H1 (cell line): ENCODE measurements at regions not wholly inside any gene's neighbourhood (a gene's known extent, or its start where the extent isn't known, plus 50 kb on each side); places are given as distances from the start of the nearest gene placed in this dataset.

Source experiments
- CTCF ChIA-PET: fragments of 300-600 bp; sonication (Branson Sonifier 250); formaldehyde crosslinking; loops from one replicate; lab custom pipeline; 2021; ENCODE audit not compliant: partially characterized antibody; lab: Charles Lee
- POLR2A ChIA-PET: fragments of 300-600 bp; sonication (Branson Sonifier 250); formaldehyde crosslinking; loops from one replicate; lab custom pipeline; 2021; ENCODE audit warnings: inconsistent platforms; ENCODE audit not compliant: partially characterized antibody; lab: Charles Lee
- DNase-seq, 2 experiments: peaks; one replicate each; pipeline versions ENCODE4 v3.0.0 to v3.0.0-alpha.2; 2010 to 2022; ENCODE audit warnings: low spot score in 2 of 2, low read depth in 1 of 2, mixed read lengths in 1 of 2
- FAIRE-seq: peaks from 2 replicates; lab custom pipeline; 2011; peaks lifted over from hg19 to GRCh38; lab: Jason Lieb, UNC
- H2AFZ ChIP-seq: 2 replicates; pipeline ENCODE4 v1.8.1; 2012; ENCODE audit warnings: low read length, inconsistent platforms
- H2AK5ac ChIP-seq: 2 replicates; pipeline ENCODE4 v1.6.1; 2013; ENCODE audit warnings: low read depth, low read length
- H2BK120ac ChIP-seq: replicated peaks from 2 replicates; pipeline ENCODE3; 2013; ENCODE audit warnings: low read depth, low read length, inconsistent platforms
- H2BK12ac ChIP-seq: 2 replicates; pipeline ENCODE4 v1.6.1; 2013; ENCODE audit warnings: low read depth, low read length
- H2BK15ac ChIP-seq: 2 replicates; pipeline ENCODE4 v1.6.1; 2013; ENCODE audit warnings: low read length
- H2BK20ac ChIP-seq: 2 replicates; pipeline ENCODE4 v1.6.1; 2013; ENCODE audit warnings: low read length
- H2BK5ac ChIP-seq: 2 replicates; pipeline ENCODE4 v1.6.1; 2013; ENCODE audit warnings: low read depth, low read length
- H3K14ac ChIP-seq: 2 replicates; pipeline ENCODE4 v1.6.1; 2013; ENCODE audit warnings: inconsistent platforms; ENCODE audit not compliant: insufficient read length
- H3K18ac ChIP-seq: 2 replicates; pipeline ENCODE4 v1.6.1; 2013; ENCODE audit warnings: low read length; ENCODE audit errors: extremely low read depth
- H3K23ac ChIP-seq: 2 replicates; pipeline ENCODE4 v1.6.1; 2013; ENCODE audit warnings: inconsistent platforms; ENCODE audit not compliant: insufficient read length
- H3K23me2 ChIP-seq: 2 replicates; pipeline ENCODE4 v1.6.1; 2013; ENCODE audit warnings: low read depth, low read length
- H3K27ac ChIP-seq: 2 replicates; pipeline ENCODE4 v1.6.1; 2011; ENCODE audit warnings: low read depth, low read length, inconsistent platforms
- H3K27me3 ChIP-seq, 4 experiments: replicated peaks in 1 of 4; 1 replicate in 1 of 4; 2 replicates in 3 of 4; pipeline versions ENCODE4 v1.6.1 to v1.8.1; 2011 to 2013; ENCODE audit warnings: low read length in 3 of 4, mild to moderate bottlenecking in 3 of 4, inconsistent platforms in 2 of 4, mixed read lengths in 2 of 4, moderate library complexity in 1 of 4; ENCODE audit not compliant: control insufficient read depth in 3 of 4, insufficient read depth in 3 of 4; ENCODE audit errors: extremely low read depth in 1 of 4
- H3K36me3 ChIP-seq, 4 experiments: 2 replicates each; pipeline versions ENCODE4 v1.6.1 to v1.8.1; 2011 to 2013; ENCODE audit warnings: mild to moderate bottlenecking in 4 of 4, low read length in 3 of 4, moderate library complexity in 2 of 4, control low read depth in 1 of 4, inconsistent platforms in 1 of 4; ENCODE audit not compliant: insufficient read depth in 4 of 4, control insufficient read depth in 2 of 4
- H3K4ac ChIP-seq: replicated peaks from 2 replicates; pipeline ENCODE3; 2013; ENCODE audit warnings: low read length, low read depth, mixed read lengths, inconsistent platforms; ENCODE audit not compliant: insufficient read length
- H3K4me1 ChIP-seq, 4 experiments: replicated peaks in 1 of 4; 1 replicate in 1 of 4; 2 replicates in 3 of 4; pipeline versions ENCODE4 v1.6.1 to v1.8.1; 2011 to 2013; ENCODE audit warnings: low read length in 3 of 4, inconsistent platforms in 2 of 4, mixed read lengths in 1 of 4; ENCODE audit not compliant: insufficient read depth in 4 of 4, control insufficient read depth in 3 of 4
- H3K4me2 ChIP-seq, 2 experiments: 2 replicates each; pipeline versions ENCODE4 v1.6.1 to v1.8.1; 2011 to 2013; ENCODE audit warnings: low read depth in 2 of 2, low read length in 2 of 2, control low read depth in 1 of 2, inconsistent platforms in 1 of 2, mild to moderate bottlenecking in 1 of 2; ENCODE audit not compliant: insufficient read depth in 1 of 2
- H3K4me3 ChIP-seq, 4 experiments: fragments of 200-600, 300-600 bp in 1 of 4; sonication (generic), shearing (Covaris generic), sonication (Bioruptor Twin) in 1 of 4; 2 replicates each; pipeline versions ENCODE4 v1.5.1 to v1.8.1; 2011 to 2016; ENCODE audit warnings: low read length in 4 of 4, low read depth in 3 of 4, control low read depth in 2 of 4, inconsistent platforms in 2 of 4, mild to moderate bottlenecking in 2 of 4, mixed read lengths in 1 of 4, moderate library complexity in 1 of 4; ENCODE audit not compliant: insufficient read depth in 2 of 4; ENCODE audit errors: extremely low read depth in 1 of 4
- H3K56ac ChIP-seq: replicated peaks from 2 replicates; pipeline ENCODE3; 2013; ENCODE audit warnings: low read depth, mild to moderate bottlenecking, mixed read lengths, low read length, inconsistent platforms; ENCODE audit not compliant: insufficient read length
- H3K79me1 ChIP-seq: 2 replicates; pipeline ENCODE4 v1.6.1; 2013; ENCODE audit warnings: low read depth, low read length, control low read depth
- H3K79me2 ChIP-seq, 2 experiments: 2 replicates each; pipeline versions ENCODE4 v1.6.1 to v1.8.1; 2012 to 2013; ENCODE audit warnings: low read length in 2 of 2, mild to moderate bottlenecking in 2 of 2, inconsistent platforms in 1 of 2; ENCODE audit not compliant: insufficient read depth in 2 of 2, control insufficient read depth in 1 of 2
- H3K9ac ChIP-seq, 4 experiments: replicated peaks in 1 of 4; 1 replicate in 1 of 4; 2 replicates in 3 of 4; pipeline versions ENCODE4 v1.6.1 to v1.8.1; 2011 to 2013; ENCODE audit warnings: low read depth in 3 of 4, low read length in 3 of 4, control low read depth in 2 of 4, mild to moderate bottlenecking in 2 of 4, moderate library complexity in 2 of 4, inconsistent platforms in 1 of 4; ENCODE audit errors: extremely low read depth in 1 of 4
- H3K9me3 ChIP-seq, 2 experiments: 2 replicates each; pipeline versions ENCODE4 v1.6.1 to v1.8.1; 2012 to 2013; ENCODE audit warnings: mild to moderate bottlenecking in 2 of 2, moderate library complexity in 2 of 2, control low read depth in 1 of 2, inconsistent platforms in 1 of 2, low read depth in 1 of 2, low read length in 1 of 2, mixed read lengths in 1 of 2; ENCODE audit not compliant: insufficient read depth in 2 of 2
- H4K20me1 ChIP-seq, 2 experiments: replicated peaks in 1 of 2; 2 replicates each; pipeline versions ENCODE3 to v1.8.1; 2011 to 2013; ENCODE audit warnings: inconsistent platforms in 2 of 2, low read length in 2 of 2, mild to moderate bottlenecking in 1 of 2; ENCODE audit not compliant: insufficient read depth in 2 of 2, control insufficient read depth in 1 of 2
- H4K5ac ChIP-seq: 2 replicates; pipeline ENCODE4 v1.6.1; 2013; ENCODE audit warnings: low read length, low read depth, mixed read lengths, inconsistent platforms; ENCODE audit not compliant: insufficient read length
- H4K8ac ChIP-seq: 2 replicates; pipeline ENCODE4 v1.8.0; 2013; ENCODE audit warnings: mild to moderate bottlenecking, moderate library complexity, low read length, inconsistent platforms; ENCODE audit not compliant: insufficient read depth; ENCODE audit errors: extremely low read depth
- H4K91ac ChIP-seq: replicated peaks from 2 replicates; pipeline ENCODE3; 2013; ENCODE audit warnings: low read length, mixed read lengths, inconsistent platforms; ENCODE audit not compliant: insufficient read length
- CEBPB ChIP-seq: IDR thresholded peaks from 2 replicates; pipeline ENCODE4 v1.6.1; 2012; ENCODE audit warnings: low read depth, low read length
- GABPA ChIP-seq: IDR thresholded peaks from 2 replicates; pipeline ENCODE4 v1.6.1; 2011; ENCODE audit warnings: mild to moderate bottlenecking, low read length, moderate library complexity, borderline replicate concordance; ENCODE audit not compliant: insufficient read depth
- KDM5A ChIP-seq: fragments of 200-600 bp; IDR thresholded peaks from 2 replicates; pipeline ENCODE4 v1.7.1; 2012; ENCODE audit warnings: mild to moderate bottlenecking, low read length, inconsistent platforms, mixed read lengths
- RFX5 ChIP-seq: IDR thresholded peaks from 2 replicates; pipeline ENCODE4 v1.6.1; 2011; ENCODE audit warnings: low read depth, low read length, improper control_type of control experiment, borderline replicate concordance
- TAF7 ChIP-seq: optimal IDR thresholded peaks from 2 replicates; pipeline ENCODE3; 2011; ENCODE audit warnings: low read depth, mild to moderate bottlenecking, inconsistent platforms, low read length, moderate library complexity, borderline replicate concordance
- YY1 ChIP-seq: IDR thresholded peaks from 2 replicates; pipeline ENCODE4 v1.6.1; 2011; ENCODE audit warnings: low read depth, mild to moderate bottlenecking, low read length
- WGBS, 2 experiments: shearing (Covaris generic) in 1 of 2; methylation state at CpG; one replicate each; pipeline versions ENCODE4 v1.1.6 to v1.1.7; 2013 to 2015; ENCODE audit warnings: low lambda C conversion rate in 2 of 2, mixed read lengths in 2 of 2, inconsistent platforms in 1 of 2, low coverage in 1 of 2, missing lambda C conversion rate in 1 of 2; ENCODE audit not compliant: insufficient replicate concordance in 2 of 2, insufficient coverage in 1 of 2, insufficient read length in 1 of 2; ENCODE audit errors: extremely low coverage in 1 of 2, missing lambda C conversion rate in 1 of 2; 5-methylcytosine and 5-hydroxymethylcytosine counted together

DNA sequence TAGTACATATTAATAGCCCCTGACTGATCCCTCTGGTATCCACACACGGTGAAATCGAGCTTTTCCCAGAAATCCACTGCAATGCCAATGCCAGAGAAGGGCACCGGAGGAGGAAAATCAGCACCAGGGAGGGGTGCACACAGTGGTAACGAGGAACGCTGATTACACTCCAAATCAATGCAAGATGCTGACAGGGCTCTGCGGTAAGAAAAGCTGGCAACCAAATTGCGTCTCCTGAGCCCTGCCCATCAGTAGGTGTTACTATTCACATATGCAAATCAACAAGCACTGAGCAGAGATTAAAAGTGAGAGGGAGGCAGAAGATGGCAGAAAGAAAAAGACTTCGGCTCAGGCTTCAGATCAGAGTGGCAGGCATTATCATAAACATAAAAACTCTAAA lies 159.1 kb downstream of the RPS29 start:
- Histone ChIP-seq H3K23me2 (no peaks in the 10 kb centered on the region), H2BK20ac (no peak overlapping the region), H3K14ac (no peak overlapping the region), H2BK15ac (no peak overlapping the region), H3K27me3 (no peaks in the 10 kb centered on the region), H2BK12ac (no peak overlapping the region), H4K20me1 (no peaks in the 10 kb centered on the region), H4K5ac (no peak overlapping the region), H4K91ac (no peak overlapping the region), H3K4me1 (no peaks in the 10 kb centered on the region), H3K79me1 (no peaks in the 10 kb centered on the region), H3K4me2 (no peak overlapping the region), H3K23ac (no peak overlapping the region), H3K27ac (no peak overlapping the region), H3K18ac (no peak overlapping the region), H2AK5ac (no peak overlapping the region), H4K8ac (no peak overlapping the region), H3K4ac (no peak overlapping the region), H3K4me3 (no peak overlapping the region), H2BK5ac (no peak overlapping the region), H3K79me2 (no peaks in the 10 kb centered on the region), H3K36me3 (no peaks in the 10 kb centered on the region), H3K56ac (no peak overlapping the region), H3K9me3 (no peaks in the 10 kb centered on the region), H2AFZ (peak overlapping the region; percentile 70; the same call in 1 of the 2 replicates), H2BK120ac (no peak overlapping the region), H3K9ac (no peak overlapping the region)
- FAIRE-seq (peak; percentile 36), DNase-seq (no peak)
- POLR2A ChIA-PET: interaction anchor here (1.2 kb wide), 1 partner anchor 159 kb away, joined by 3 read pairs; the partner anchor contains the start of gene RPS29
- WGBS, 2 experiments: 65% methylated on average over 8 of the region's 8 CpGs; no CpG with 5 or more reads in 1 of the 2 experiments
- no peak for TF ChIP-seq GABPA
- no peak for TF ChIP-seq TAF7
- no peak for TF ChIP-seq CEBPB
- TF ChIP-seq KDM5A: no peak
- TF ChIP-seq RFX5: no peak
- no peak for TF ChIP-seq YY1
- CTCF ChIA-PET: interaction anchor here (1.2 kb wide), 1 partner anchor 14 kb away, joined by 4 read pairs; no protein-coding TSS in a partner anchor
